A673 (cell line): ENCODE measurements at regions not wholly inside any gene's neighbourhood (a gene's known extent, or its start where the extent isn't known, plus 50 kb on each side); places are given as distances from the start of the nearest gene placed in this dataset.
A peak's percentile ranks its signal among the peaks of the same experiment; 100 is the strongest.

Experiments
- BruUV-seq: library from RNA; stranded (reverse); fragments of 400-500 nt; replicated peaks from 2 replicates; lab custom pipeline; 2021; lab: Mats Ljungman, UMichigan
- CTCF ChIA-PET: fragments of 300-600 bp; sonication (Branson Sonifier 250); formaldehyde crosslinking; loops from one replicate; lab custom pipeline; 2022; ENCODE audit warnings: antibody characterized with exemption; lab: Charles Lee
- POLR2A ChIA-PET: fragments of 300-600 bp; sonication (Branson Sonifier 250); formaldehyde crosslinking; loops from one replicate; lab custom pipeline; 2022; ENCODE audit warnings: antibody characterized with exemption; ENCODE audit not compliant: low non-redundant PET; lab: Charles Lee
- DNase-seq: peaks from one replicate; pipeline ENCODE4 v3.0.0-alpha.2; 2015; ENCODE audit warnings: low spot score
- H3K27ac ChIP-seq: fragments of 200-600 bp; sonication (generic); 2 replicates; pipeline ENCODE4 v1.5.1; 2016; ENCODE audit warnings: mixed run types, low read depth, mild to moderate bottlenecking, mixed read lengths, antibody characterized with exemption, low read length; ENCODE audit not compliant: poor library complexity, severe bottlenecking
- H3K27me3 ChIP-seq: fragments of 200-600 bp; sonication (generic); replicated peaks from 2 replicates; pipeline ENCODE4 v1.6.1; 2017; ENCODE audit warnings: mixed run types, low read depth, mild to moderate bottlenecking, mixed read lengths, antibody characterized with exemption, low read length; ENCODE audit not compliant: insufficient read depth, poor library complexity
- H3K36me3 ChIP-seq: fragments of 200-600 bp; sonication (generic); 2 replicates; pipeline ENCODE4 v1.6.1; 2016; ENCODE audit warnings: mixed run types, mild to moderate bottlenecking, mixed read lengths, antibody characterized with exemption, low read length; ENCODE audit not compliant: insufficient read depth, poor library complexity, severe bottlenecking
- H3K4me1 ChIP-seq: fragments of 200-600 bp; sonication (generic); 2 replicates; pipeline ENCODE4 v1.6.1; 2017; ENCODE audit warnings: mixed run types, mild to moderate bottlenecking, mixed read lengths, antibody characterized with exemption, low read length; ENCODE audit not compliant: insufficient read depth, poor library complexity, severe bottlenecking
- H3K4me3 ChIP-seq: fragments of 200-600 bp; sonication (generic); 2 replicates; pipeline ENCODE4 v1.5.1; 2016; ENCODE audit warnings: low read depth, mixed run types, mild to moderate bottlenecking, mixed read lengths, low read length; ENCODE audit not compliant: poor library complexity, severe bottlenecking
- H3K9me3 ChIP-seq: fragments of 200-600 bp; sonication (generic); 2 replicates; pipeline ENCODE4 v1.6.1; 2016; ENCODE audit warnings: mixed run types, low read depth, mild to moderate bottlenecking, mixed read lengths, antibody characterized with exemption, low read length; ENCODE audit not compliant: poor library complexity, severe bottlenecking
- EZH2 ChIP-seq: fragments of 200-600 bp; sonication (generic); IDR thresholded peaks from 2 replicates; pipeline ENCODE4 v1.6.1; 2017; ENCODE audit warnings: borderline replicate concordance, low read depth, mild to moderate bottlenecking, mixed read lengths, antibody characterized with exemption, low read length; ENCODE audit not compliant: poor library complexity, severe bottlenecking
- intact Hi-C: fragments of 100-400 bp; cut with micrococcal nuclease; formaldehyde crosslinking; loops from one replicate; pipeline ENCODE4 v1.10.0; 2022; ENCODE audit not compliant: unreplicated experiment
- TF ChIP-seq, protein P1 (sequence below): fragments of 300-800, 200-600 bp; sonication (generic); conservative IDR thresholded peaks from 2 replicates; pipeline ENCODE4 v1.5.1; 2017; ENCODE audit warnings: low read depth, mild to moderate bottlenecking, antibody characterized with exemption, low read length, moderate library complexity, mixed read lengths

DNA sequence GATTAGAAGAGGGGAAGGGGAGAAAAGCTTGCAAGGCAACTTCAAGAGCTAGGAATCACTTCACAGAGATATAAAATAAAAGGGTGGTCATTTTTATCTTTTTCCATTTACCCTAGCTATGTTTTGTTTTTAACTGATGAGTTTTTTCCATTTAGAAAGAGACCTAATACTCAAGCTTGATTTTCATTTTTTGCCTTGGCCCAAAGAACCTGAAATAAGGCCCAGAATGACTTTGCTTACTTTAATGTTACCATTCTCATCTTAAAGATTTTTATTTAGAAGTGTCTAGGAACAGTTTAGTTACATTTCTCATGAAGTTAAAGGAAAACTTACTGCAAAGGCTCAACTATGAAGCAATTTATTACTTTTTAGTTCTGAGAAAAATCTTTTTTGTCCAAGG lies 276.3 kb upstream of the ZSWIM2 start:
- Histone ChIP-seq H3K27me3 (no peaks in the 10 kb centered on the region), H3K4me1 (peaks cover 18% of the 10 kb centered on the region), H3K4me3 (no peak overlapping the region), H3K9me3 (no peaks in the 10 kb centered on the region), H3K27ac (no peak overlapping the region), H3K36me3 (no peaks in the 10 kb centered on the region)
- intact Hi-C loops, result no loop called here
- TF ChIP-seq EZH2, result no peak
- TF ChIP-seq, protein P1, sequence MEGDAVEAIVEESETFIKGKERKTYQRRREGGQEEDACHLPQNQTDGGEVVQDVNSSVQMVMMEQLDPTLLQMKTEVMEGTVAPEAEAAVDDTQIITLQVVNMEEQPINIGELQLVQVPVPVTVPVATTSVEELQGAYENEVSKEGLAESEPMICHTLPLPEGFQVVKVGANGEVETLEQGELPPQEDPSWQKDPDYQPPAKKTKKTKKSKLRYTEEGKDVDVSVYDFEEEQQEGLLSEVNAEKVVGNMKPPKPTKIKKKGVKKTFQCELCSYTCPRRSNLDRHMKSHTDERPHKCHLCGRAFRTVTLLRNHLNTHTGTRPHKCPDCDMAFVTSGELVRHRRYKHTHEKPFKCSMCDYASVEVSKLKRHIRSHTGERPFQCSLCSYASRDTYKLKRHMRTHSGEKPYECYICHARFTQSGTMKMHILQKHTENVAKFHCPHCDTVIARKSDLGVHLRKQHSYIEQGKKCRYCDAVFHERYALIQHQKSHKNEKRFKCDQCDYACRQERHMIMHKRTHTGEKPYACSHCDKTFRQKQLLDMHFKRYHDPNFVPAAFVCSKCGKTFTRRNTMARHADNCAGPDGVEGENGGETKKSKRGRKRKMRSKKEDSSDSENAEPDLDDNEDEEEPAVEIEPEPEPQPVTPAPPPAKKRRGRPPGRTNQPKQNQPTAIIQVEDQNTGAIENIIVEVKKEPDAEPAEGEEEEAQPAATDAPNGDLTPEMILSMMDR, result no peak
- ChIA-PET CTCF (no interaction called here), POLR2A (no interaction called here)
- no peak for DNase-seq
- BruUV-seq, result no TSS peak

DNA sequence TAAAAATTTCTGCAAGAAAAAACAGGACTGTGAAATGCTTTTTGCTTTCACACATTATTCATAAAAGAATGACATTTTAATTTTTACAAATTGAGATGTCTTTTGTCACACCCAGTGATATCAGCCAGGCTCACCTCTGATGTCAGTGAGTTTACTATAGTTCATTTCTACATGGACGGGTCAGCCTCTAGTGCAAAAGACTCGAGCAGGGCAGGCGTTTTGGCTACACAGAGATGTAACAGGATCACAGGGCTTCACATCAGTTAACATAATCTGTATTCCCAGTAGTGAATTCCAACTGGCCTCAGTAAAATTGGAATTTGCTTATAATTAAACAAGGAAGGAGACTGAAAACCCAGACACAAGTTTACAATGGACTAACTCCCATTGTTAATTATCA lies 275.6 kb upstream of the ZSWIM2 start:
- ChIA-PET CTCF (no interaction called here), POLR2A (no interaction called here)
- Histone ChIP-seq H3K4me1 (peaks cover 18% of the 10 kb centered on the region), H3K27me3 (no peaks in the 10 kb centered on the region), H3K36me3 (no peaks in the 10 kb centered on the region), H3K4me3 (no peak overlapping the region), H3K9me3 (no peaks in the 10 kb centered on the region), H3K27ac (no peak overlapping the region)
- no TSS peak for BruUV-seq
- intact Hi-C loops, result no loop called here
- DNase-seq, result no peak
- TF ChIP-seq EZH2, result no peak
- TF ChIP-seq, protein P1, result no peak

DNA sequence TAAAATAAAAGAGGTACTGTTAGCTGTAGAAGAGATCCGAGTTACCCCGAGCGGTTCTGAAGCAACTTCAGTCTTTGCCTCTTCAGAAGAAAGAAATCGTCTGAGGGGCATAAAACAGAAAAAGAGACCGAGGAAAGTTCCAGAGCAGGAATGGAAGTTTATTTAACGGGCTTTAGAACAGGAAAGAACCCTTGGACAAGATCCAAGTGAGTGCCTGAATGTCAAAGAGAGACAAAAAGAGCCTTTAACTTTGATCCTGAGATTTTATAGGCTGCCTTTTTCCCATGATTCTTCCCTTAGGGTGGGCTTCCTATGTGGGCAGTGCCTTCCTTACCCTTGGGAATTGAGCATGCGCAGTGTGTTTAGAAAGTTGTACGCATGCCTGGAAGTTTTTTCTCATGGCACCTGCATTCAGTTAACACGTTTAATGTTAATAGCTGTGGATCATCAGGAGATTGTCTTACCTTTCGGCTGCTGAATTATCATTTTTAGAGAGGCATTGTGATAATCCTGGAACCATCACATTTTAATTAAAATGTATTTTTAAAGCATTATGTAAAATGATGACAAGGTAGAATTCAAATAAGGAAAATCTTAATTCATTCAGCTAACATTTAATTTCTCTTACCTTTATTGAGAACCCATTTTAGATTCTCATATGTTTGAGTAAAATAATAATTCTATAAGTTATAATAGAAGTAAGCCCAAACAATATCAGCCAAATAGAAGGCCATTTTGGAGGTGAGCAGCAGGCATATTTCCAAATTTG lies 269.5 kb upstream of the ZSWIM2 start:
- no peaks in the 10 kb centered on the region for H3K9me3 ChIP-seq
- no TSS peak for BruUV-seq
- TF ChIP-seq, protein P1, result no peak
- no peak for TF ChIP-seq EZH2
- peak; percentile 34 for DNase-seq
- CTCF ChIA-PET, result no interaction called here
- POLR2A ChIA-PET, result no interaction called here
- no peaks in the 10 kb centered on the region for H3K36me3 ChIP-seq
- H3K4me1 ChIP-seq, result peaks cover 33% of the 10 kb centered on the region
- H3K4me3 ChIP-seq, result no peak overlapping the region
- H3K27me3 ChIP-seq, result no peaks in the 10 kb centered on the region
- intact Hi-C loops, result no loop called here
- no peak overlapping the region for H3K27ac ChIP-seq
